HG03196 (cell line): ENCODE measurements at regions not wholly inside any gene's neighbourhood (a gene's known extent, or its start where the extent isn't known, plus 50 kb on each side); places are given as distances from the start of the nearest gene placed in this dataset.

Source experiments
- ATAC-seq: cut with Tn5 transposase; IDR thresholded peaks from one replicate; pipeline ENCODE4 v1.9.1; 2021; ENCODE audit not compliant: unreplicated experiment

GRCh38 chr9:80059979-80060378 lies 488.2 kb downstream of the TLE4 start:
- no peak for ATAC-seq

GRCh38 chr9:80059191-80059590 lies 487.4 kb downstream of the TLE4 start:
- ATAC-seq: no peak

GRCh38 chr9:80052830-80053229 lies 481.1 kb downstream of the TLE4 start:
- no peak for ATAC-seq

- ATAC-seq: no peak
Observed at GRCh38 chr9:80049096-80049782, 477.5 kb downstream of the TLE4 start.

- no peak for ATAC-seq
Observed at GRCh38 chr9:80046481-80046880, 474.7 kb downstream of the TLE4 start.

GRCh38 chr9:80041821-80042220 lies 470.1 kb downstream of the TLE4 start:
- no peak for ATAC-seq

- ATAC-seq: no peak
Observed at GRCh38 chr9:80040457-80040856, 468.7 kb downstream of the TLE4 start.

GRCh38 chr9:80030801-80031200 lies 459.0 kb downstream of the TLE4 start:
- ATAC-seq: no peak

- ATAC-seq: no peak
Observed at GRCh38 chr9:80028501-80028900, 456.7 kb downstream of the TLE4 start.

GRCh38 chr9:80025796-80026520 lies 454.2 kb downstream of the TLE4 start:
- no peak for ATAC-seq

- ATAC-seq: no peak
Observed at GRCh38 chr9:80025131-80025530, 453.4 kb downstream of the TLE4 start.

GRCh38 chr9:80020530-80020929 lies 448.8 kb downstream of the TLE4 start:
- no peak for ATAC-seq

- ATAC-seq: no peak
Observed at GRCh38 chr9:80020056-80020455, 448.3 kb downstream of the TLE4 start.

- no peak for ATAC-seq
Observed at GRCh38 chr9:80013891-80014290, 442.1 kb downstream of the TLE4 start.

- ATAC-seq: no peak
Observed at GRCh38 chr9:80012557-80013330, 441.0 kb downstream of the TLE4 start.

GRCh38 chr9:80009204-80009603 lies 437.4 kb downstream of the TLE4 start:
- no peak for ATAC-seq

GRCh38 chr9:80004714-80005113 lies 432.9 kb downstream of the TLE4 start:
- ATAC-seq: no peak

GRCh38 chr9:79990536-79990935 lies 418.8 kb downstream of the TLE4 start:
- no peak for ATAC-seq

GRCh38 chr9:79989079-79989478 lies 417.3 kb downstream of the TLE4 start:
- ATAC-seq: no peak

GRCh38 chr9:79988126-79988525 lies 416.4 kb downstream of the TLE4 start:
- ATAC-seq: no peak

- no peak for ATAC-seq
Observed at GRCh38 chr9:79986437-79986836, 414.7 kb downstream of the TLE4 start.

GRCh38 chr9:79985772-79986171 lies 414.0 kb downstream of the TLE4 start:
- no peak for ATAC-seq
